Karpas-422 (cell line): ENCODE measurements at regions not wholly inside any gene's neighbourhood (a gene's known extent, or its start where the extent isn't known, plus 50 kb on each side); places are given as distances from the start of the nearest gene placed in this dataset.

Experiments used
- DNase-seq: peaks from one replicate; pipeline ENCODE4 v3.0.0-alpha.2; 2015
- H2AFZ ChIP-seq: fragments of 200-600 bp; sonication (generic); 2 replicates; pipeline ENCODE4 v1.6.1; 2014; ENCODE audit warnings: antibody characterized with exemption, low read length, mixed read lengths
- H3K27ac ChIP-seq: fragments of 200-600 bp; sonication (generic); 2 replicates; pipeline ENCODE4 v1.5.1; 2014; ENCODE audit warnings: mild to moderate bottlenecking, low read length, moderate library complexity
- H3K27me3 ChIP-seq: fragments of 200-600 bp; sonication (generic); 2 replicates; pipeline ENCODE4 v1.6.1; 2014; ENCODE audit warnings: low read length, mixed read lengths
- H3K36me3 ChIP-seq: fragments of 200-600 bp; sonication (generic); 2 replicates; pipeline ENCODE4 v1.6.1; 2014; ENCODE audit warnings: low read length, mixed read lengths; ENCODE audit not compliant: insufficient read depth
- H3K4me1 ChIP-seq: fragments of 200-600 bp; sonication (generic); 2 replicates; pipeline ENCODE4 v1.6.1; 2014; ENCODE audit warnings: mild to moderate bottlenecking, low read length, mixed read lengths
- H3K4me2 ChIP-seq: fragments of 200-600 bp; sonication (generic); 2 replicates; pipeline ENCODE4 v1.6.1; 2014; ENCODE audit warnings: low read length, low read depth, mild to moderate bottlenecking; ENCODE audit not compliant: poor library complexity, severe bottlenecking
- H3K4me3 ChIP-seq: fragments of 200-600 bp; sonication (generic); 2 replicates; pipeline ENCODE4 v1.5.1; 2014; ENCODE audit warnings: mild to moderate bottlenecking, antibody characterized with exemption, low read length, mixed read lengths
- H3K79me2 ChIP-seq: fragments of 200-600 bp; sonication (generic); 2 replicates; pipeline ENCODE4 v1.6.1; 2014; ENCODE audit warnings: mild to moderate bottlenecking, low read length, mixed read lengths
- H3K9ac ChIP-seq: fragments of 200-600 bp; sonication (generic); 2 replicates; pipeline ENCODE4 v1.6.0; 2014; ENCODE audit warnings: low read length
- H3K9me2 ChIP-seq: fragments of 200-600 bp; sonication (generic), shearing (Covaris generic); replicated peaks from 2 replicates; pipeline ENCODE4 v1.6.0; 2014; ENCODE audit warnings: mild to moderate bottlenecking, low read length, moderate library complexity; ENCODE audit not compliant: insufficient read depth
- H3K9me3 ChIP-seq: fragments of 300-700, 200-600 bp; sonication (generic); 2 replicates; pipeline ENCODE4 v1.6.1; 2014; ENCODE audit warnings: low read length, mixed read lengths
- H4K20me1 ChIP-seq: fragments of 200-600 bp; sonication (generic); 2 replicates; pipeline ENCODE4 v1.6.1; 2014; ENCODE audit warnings: mild to moderate bottlenecking, antibody characterized with exemption, low read length, low read depth; ENCODE audit not compliant: insufficient read depth

DNA sequence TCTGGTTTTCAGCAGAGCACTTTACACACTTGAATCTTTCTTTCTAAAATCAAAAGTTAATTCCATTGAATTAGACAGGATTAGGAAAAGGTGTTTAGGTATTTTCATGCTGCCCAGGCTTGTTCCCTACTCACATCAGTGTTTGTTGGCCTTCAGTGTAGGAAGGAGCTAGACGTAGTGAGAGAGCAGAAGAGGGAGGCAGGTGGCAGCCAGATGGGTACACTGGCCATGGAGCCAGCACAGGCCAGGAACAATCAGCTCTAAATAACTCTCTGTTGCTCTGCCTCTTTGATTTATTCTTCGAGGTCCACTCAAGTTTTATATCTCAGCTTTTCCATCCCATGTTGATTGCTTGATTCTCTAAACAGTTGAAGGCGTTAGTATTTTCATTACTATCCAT is 529.6 kb downstream of the PSAT1 start:
- no peak for DNase-seq
- Histone ChIP-seq H3K9ac (no peak overlapping the region), H3K79me2 (no peaks in the 10 kb centered on the region)

DNA sequence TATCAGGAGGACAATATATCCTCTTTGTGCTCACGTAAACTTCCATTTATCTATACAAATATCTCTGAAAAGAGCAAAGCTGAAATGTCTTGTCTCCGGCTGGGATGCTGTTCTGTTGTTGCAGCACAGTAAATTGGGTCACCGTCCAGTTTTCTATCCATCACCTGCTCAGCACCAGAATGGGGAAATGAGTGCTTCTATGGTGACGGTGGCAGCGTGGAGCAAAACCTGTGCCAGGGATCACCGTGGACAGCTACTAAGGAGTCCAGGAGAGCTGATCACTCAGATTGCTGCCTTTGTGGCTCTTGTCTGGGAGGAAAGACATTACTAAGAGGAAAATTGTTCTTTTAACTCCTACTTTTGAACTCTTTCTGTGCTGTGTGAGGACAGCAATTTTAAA is 531.6 kb downstream of the PSAT1 start:
- Histone ChIP-seq H3K4me1 (no peaks in the 10 kb centered on the region), H3K9ac (no peak overlapping the region)

More for the DNA sequence above, 529.6 kb downstream of the PSAT1 start:
- Histone ChIP-seq H3K4me3 (no peak overlapping the region), H3K4me1 (no peaks in the 10 kb centered on the region), H3K9me3 (no peaks in the 10 kb centered on the region), H3K4me2 (no peak overlapping the region), H2AFZ (no peak overlapping the region), H4K20me1 (no peaks in the 10 kb centered on the region), H3K27me3 (no peaks in the 10 kb centered on the region), H3K9me2 (no peaks in the 10 kb centered on the region), H3K27ac (no peak overlapping the region), H3K36me3 (no peaks in the 10 kb centered on the region)

DNA sequence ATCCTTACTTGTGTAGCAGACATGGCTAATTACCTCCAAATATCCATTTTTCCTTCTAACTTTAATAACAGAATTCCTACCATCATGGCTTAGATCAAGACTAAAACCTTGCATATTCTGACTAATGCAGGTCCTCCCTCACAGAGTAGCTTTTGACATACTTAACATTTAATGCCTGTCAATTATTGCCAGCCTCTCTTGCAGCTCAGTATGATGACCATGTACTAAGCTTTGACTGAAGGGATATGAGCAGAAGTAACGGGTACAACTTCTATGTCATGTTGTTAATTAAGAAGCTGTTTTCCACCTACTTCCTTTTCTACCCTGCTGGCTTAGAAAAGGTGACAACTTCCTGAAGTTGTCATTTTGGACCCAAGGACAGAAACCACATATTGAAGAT is 533.4 kb downstream of the PSAT1 start:
- H3K36me3 ChIP-seq: no peaks in the 10 kb centered on the region
- no peak overlapping the region for H3K27ac ChIP-seq
- no peak overlapping the region for H3K4me2 ChIP-seq
- DNase-seq: no peak
- no peaks in the 10 kb centered on the region for H3K4me1 ChIP-seq
- no peaks in the 10 kb centered on the region for H3K9me2 ChIP-seq
- H3K9ac ChIP-seq: no peak overlapping the region
- H3K27me3 ChIP-seq: no peaks in the 10 kb centered on the region
- no peaks in the 10 kb centered on the region for H4K20me1 ChIP-seq
- H3K79me2 ChIP-seq: no peaks in the 10 kb centered on the region
- H2AFZ ChIP-seq: no peak overlapping the region
- H3K9me3 ChIP-seq: no peaks in the 10 kb centered on the region
- no peak overlapping the region for H3K4me3 ChIP-seq

More for the DNA sequence above, 531.6 kb downstream of the PSAT1 start:
- H3K36me3 ChIP-seq: no peaks in the 10 kb centered on the region
- no peaks in the 10 kb centered on the region for H4K20me1 ChIP-seq
- no peaks in the 10 kb centered on the region for H3K79me2 ChIP-seq
- H2AFZ ChIP-seq: no peak overlapping the region
- H3K4me3 ChIP-seq: no peak overlapping the region
- no peak overlapping the region for H3K27ac ChIP-seq
- H3K4me2 ChIP-seq: no peak overlapping the region
- H3K9me2 ChIP-seq: no peaks in the 10 kb centered on the region
- H3K9me3 ChIP-seq: no peaks in the 10 kb centered on the region
- no peak for DNase-seq
- H3K27me3 ChIP-seq: no peaks in the 10 kb centered on the region

DNA sequence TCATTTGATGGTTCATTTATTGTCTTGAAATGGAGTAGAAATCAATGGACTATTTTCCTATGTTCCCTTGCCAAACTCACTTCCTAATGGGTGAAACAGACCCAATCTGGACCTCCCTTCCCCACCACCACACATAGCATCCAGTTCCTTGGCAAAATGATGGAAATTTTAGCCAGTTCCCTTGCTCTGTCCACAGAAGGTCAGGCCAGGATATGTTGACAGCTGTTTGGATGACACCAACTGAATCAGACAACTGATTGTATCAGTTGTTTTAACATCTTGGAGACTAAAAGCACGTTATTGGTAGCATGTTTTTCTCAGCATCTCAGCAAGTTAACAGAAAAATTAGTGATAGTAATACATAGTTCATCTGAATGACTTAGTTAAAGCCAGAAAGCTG is 534.8 kb downstream of the PSAT1 start:
- H2AFZ ChIP-seq: no peak overlapping the region
- DNase-seq: no peak
- no peak overlapping the region for H3K4me2 ChIP-seq
- H3K79me2 ChIP-seq: no peaks in the 10 kb centered on the region
- H4K20me1 ChIP-seq: no peaks in the 10 kb centered on the region
- no peaks in the 10 kb centered on the region for H3K36me3 ChIP-seq
- H3K9me2 ChIP-seq: no peaks in the 10 kb centered on the region
- H3K9me3 ChIP-seq: no peaks in the 10 kb centered on the region
- H3K9ac ChIP-seq: no peak overlapping the region
- no peak overlapping the region for H3K27ac ChIP-seq
- no peaks in the 10 kb centered on the region for H3K4me1 ChIP-seq
- no peak overlapping the region for H3K4me3 ChIP-seq
- H3K27me3 ChIP-seq: no peaks in the 10 kb centered on the region

DNA sequence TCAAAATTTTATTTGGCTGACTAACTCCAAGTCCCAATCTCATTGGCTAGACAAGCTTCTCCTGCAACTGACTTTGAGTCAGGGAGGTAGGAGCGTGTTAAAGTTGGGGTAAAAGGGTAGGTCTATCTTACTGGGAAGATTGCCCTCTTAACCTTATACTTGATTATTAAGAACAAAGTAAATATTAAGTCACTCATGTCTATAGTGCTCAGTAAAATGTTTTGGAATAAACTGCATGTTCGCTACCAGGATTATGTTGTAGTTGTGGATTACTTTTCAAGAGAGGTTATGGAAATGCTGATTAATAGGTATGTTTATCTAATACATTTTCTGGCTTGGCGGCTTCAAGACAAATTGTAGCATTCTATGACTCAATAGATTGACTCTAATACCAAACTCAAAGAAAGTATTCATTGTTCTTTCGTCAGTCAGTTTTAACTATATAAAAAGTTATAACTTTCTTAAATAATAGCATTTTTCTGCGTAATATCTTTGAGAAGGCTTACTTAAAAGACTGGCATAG is 539.1 kb downstream of the PSAT1 start:
- Histone ChIP-seq H2AFZ (no peak overlapping the region), H4K20me1 (no peaks in the 10 kb centered on the region), H3K4me3 (no peak overlapping the region), H3K36me3 (no peaks in the 10 kb centered on the region), H3K27ac (no peak overlapping the region), H3K9ac (no peak overlapping the region), H3K27me3 (no peaks in the 10 kb centered on the region), H3K79me2 (no peaks in the 10 kb centered on the region), H3K4me2 (no peak overlapping the region), H3K9me2 (no peaks in the 10 kb centered on the region), H3K9me3 (no peaks in the 10 kb centered on the region), H3K4me1 (no peaks in the 10 kb centered on the region)
- DNase-seq: no peak

DNA sequence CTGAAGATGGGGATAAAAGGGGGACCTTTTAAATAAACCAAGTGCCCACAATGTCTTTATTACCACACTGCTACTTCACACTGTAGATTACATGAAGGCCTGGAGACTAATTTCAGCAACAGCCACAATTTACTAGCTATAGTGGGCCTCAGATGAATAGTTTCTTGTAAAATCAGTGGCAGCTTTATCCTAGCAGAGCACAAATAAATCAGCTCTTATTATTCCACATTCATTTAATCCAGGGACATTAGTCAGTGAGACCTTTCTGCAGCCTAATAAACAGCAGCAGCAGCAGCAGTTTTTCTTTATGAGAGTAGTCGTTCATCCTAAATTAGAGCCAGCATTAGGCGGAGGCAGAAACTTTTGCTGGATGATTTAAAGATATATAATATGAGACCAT is 542.3 kb downstream of the PSAT1 start:
- H3K27ac ChIP-seq: no peak overlapping the region
- no peak overlapping the region for H3K4me2 ChIP-seq
- H3K4me1 ChIP-seq: no peaks in the 10 kb centered on the region
- H3K4me3 ChIP-seq: no peak overlapping the region
- H3K9ac ChIP-seq: no peak overlapping the region
- H4K20me1 ChIP-seq: no peaks in the 10 kb centered on the region
- no peaks in the 10 kb centered on the region for H3K9me2 ChIP-seq
- 0 out of 2 replicates have a peak, but pooled peaks cover 5% of the 10 kb centered on the region for H3K9me3 ChIP-seq
- H2AFZ ChIP-seq: no peak overlapping the region
- DNase-seq: no peak
- no peaks in the 10 kb centered on the region for H3K27me3 ChIP-seq
- no peaks in the 10 kb centered on the region for H3K36me3 ChIP-seq
- no peaks in the 10 kb centered on the region for H3K79me2 ChIP-seq

DNA sequence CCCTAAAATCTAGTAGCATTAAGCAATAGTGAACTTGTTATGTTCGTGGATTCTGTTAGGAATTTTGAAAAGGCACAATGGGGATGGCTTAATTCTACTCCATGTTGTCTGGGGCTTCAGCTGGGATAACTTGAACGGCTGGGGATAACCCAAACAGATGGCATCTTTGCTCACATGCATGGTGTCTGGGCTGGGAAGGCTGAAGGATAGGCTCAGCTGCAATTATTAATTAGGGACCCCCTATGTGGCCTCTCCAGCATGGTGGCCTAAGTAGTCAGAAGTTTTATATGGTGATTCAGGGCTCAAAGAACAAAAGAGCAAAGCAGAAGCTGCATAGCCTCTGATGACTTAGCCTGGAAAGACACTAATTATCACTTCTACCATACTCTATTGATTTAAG is 551.1 kb downstream of the PSAT1 start:
- H3K9me2 ChIP-seq: no peaks in the 10 kb centered on the region
- no peaks in the 10 kb centered on the region for H3K27me3 ChIP-seq
- H3K27ac ChIP-seq: no peak overlapping the region
- no peak overlapping the region for H3K4me3 ChIP-seq
- H3K36me3 ChIP-seq: no peaks in the 10 kb centered on the region
- H3K9me3 ChIP-seq: 0 out of 2 replicates have a peak, but pooled peaks cover 5% of the 10 kb centered on the region
- no peaks in the 10 kb centered on the region for H3K79me2 ChIP-seq
- no peak overlapping the region for H3K4me2 ChIP-seq
- H2AFZ ChIP-seq: no peak overlapping the region
- no peaks in the 10 kb centered on the region for H4K20me1 ChIP-seq
- no peaks in the 10 kb centered on the region for H3K4me1 ChIP-seq
- DNase-seq: no peak
- H3K9ac ChIP-seq: no peak overlapping the region

DNA sequence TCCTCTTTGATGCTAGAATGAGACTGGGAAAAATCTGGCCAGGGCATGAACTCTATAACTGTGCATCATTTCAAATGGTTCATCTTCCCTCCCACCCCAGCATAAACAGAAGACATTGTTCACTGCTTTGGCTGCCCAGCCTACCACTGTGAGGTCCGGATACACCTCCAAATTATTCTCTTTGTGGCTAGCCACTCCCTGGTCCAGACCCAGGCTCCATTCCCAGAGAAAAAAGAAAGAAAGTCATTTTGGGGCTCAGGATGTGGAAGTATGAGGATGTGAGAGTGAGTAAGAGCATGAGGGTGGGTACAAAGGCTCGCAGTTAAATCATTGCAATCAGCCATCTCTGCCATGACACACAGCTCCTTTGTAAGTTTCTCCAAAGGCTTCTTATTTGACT is 559.2 kb downstream of the PSAT1 start:
- Histone ChIP-seq H3K9me3 (no peaks in the 10 kb centered on the region), H4K20me1 (no peaks in the 10 kb centered on the region), H3K4me1 (no peaks in the 10 kb centered on the region), H3K4me3 (no peak overlapping the region), H3K27me3 (no peaks in the 10 kb centered on the region), H3K9me2 (no peaks in the 10 kb centered on the region), H3K79me2 (no peaks in the 10 kb centered on the region), H2AFZ (no peak overlapping the region), H3K27ac (no peak overlapping the region), H3K9ac (no peak overlapping the region), H3K36me3 (no peaks in the 10 kb centered on the region), H3K4me2 (no peak overlapping the region)
- no peak for DNase-seq

DNA sequence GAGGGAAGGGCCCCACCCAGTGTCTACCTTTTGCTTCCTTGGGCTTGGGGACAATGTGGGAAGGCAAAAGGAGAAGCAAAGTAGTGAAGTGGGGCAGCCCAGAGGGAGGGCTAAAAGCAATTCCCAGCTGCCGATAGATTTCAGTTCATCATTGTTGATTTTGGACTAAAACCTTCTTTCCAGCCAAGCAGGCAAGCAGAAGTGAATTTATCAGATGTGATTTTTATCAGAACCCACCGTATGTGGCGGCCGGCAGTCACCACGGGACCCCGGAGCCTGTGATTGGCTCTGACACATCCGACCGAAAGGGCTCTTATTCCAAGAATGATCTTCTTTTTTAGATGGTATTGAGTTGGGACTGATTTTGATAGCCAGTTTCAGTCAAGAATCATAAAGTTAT is 559.9 kb downstream of the PSAT1 start:
- Histone ChIP-seq H3K27ac (no peak overlapping the region), H3K36me3 (no peaks in the 10 kb centered on the region), H2AFZ (no peak overlapping the region), H3K4me2 (no peak overlapping the region), H3K9me2 (no peaks in the 10 kb centered on the region), H4K20me1 (no peaks in the 10 kb centered on the region), H3K4me1 (no peaks in the 10 kb centered on the region), H3K79me2 (no peaks in the 10 kb centered on the region), H3K9ac (no peak overlapping the region), H3K27me3 (no peaks in the 10 kb centered on the region), H3K9me3 (no peaks in the 10 kb centered on the region), H3K4me3 (no peak overlapping the region)
- no peak for DNase-seq
